B cell (primary cell): ENCODE measurements at regions not wholly inside any gene's neighbourhood (a gene's known extent, or its start where the extent isn't known, plus 50 kb on each side); places are given as distances from the start of the nearest gene placed in this dataset.

Experiments used
- ATAC-seq: fragments of 200-7000 bp; cut with Tn5 transposase; one replicate; pipeline ENCODE4 v1.10.0; 2021; ENCODE audit warnings: low read depth, mild to moderate bottlenecking, moderate number of reproducible peaks, moderate library complexity
- CTCF ChIA-PET: fragments of 350-600 bp; sonication (Branson Sonifier 250); formaldehyde crosslinking; loops from one replicate; lab custom pipeline; 2021; ENCODE audit warnings: antibody characterized with exemption, inconsistent platforms; lab: Charles Lee
- POLR2A ChIA-PET: fragments of 350-600 bp; sonication (Branson Sonifier 250); formaldehyde crosslinking; loops from one replicate; lab custom pipeline; 2021; ENCODE audit warnings: antibody characterized with exemption; lab: Charles Lee
- DNase-seq: peaks from one replicate; pipeline ENCODE4 v3.0.0; 2013
- H2AFZ ChIP-seq: 2 replicates; pipeline ENCODE4 v1.6.1; 2012; ENCODE audit warnings: mild to moderate bottlenecking, low read depth, low read length; ENCODE audit not compliant: insufficient read depth, poor library complexity, severe bottlenecking
- H3K27ac ChIP-seq, 2 donors: 1 replicate in 1 of 2; 2 replicates in 1 of 2; pipeline ENCODE4 v1.5.1; 2012 to 2013; ENCODE audit warnings: low read length in 2 of 2, mild to moderate bottlenecking in 2 of 2, moderate library complexity in 1 of 2
- H3K27me3 ChIP-seq, 4 experiments: fragments of 200-600 bp in 1 of 4; sonication (generic) in 1 of 4; replicated peaks in 1 of 4; 1 replicate in 2 of 4; 2 replicates in 2 of 4; pipeline versions ENCODE4 v1.6.1 to v1.7.0; 2013 to 2016; ENCODE audit warnings: low read length in 3 of 4, mild to moderate bottlenecking in 2 of 4, mixed read lengths in 1 of 4, moderate library complexity in 1 of 4; ENCODE audit not compliant: insufficient read depth in 4 of 4, control insufficient read depth in 3 of 4; ENCODE audit errors: control extremely low read depth in 1 of 4
- H3K36me3 ChIP-seq, 2 experiments: replicated peaks in 1 of 2; 1 replicate in 1 of 2; 2 replicates in 1 of 2; pipeline versions ENCODE4 v1.6.1 to v1.7.1; 2013; ENCODE audit warnings: low read length in 1 of 2; ENCODE audit not compliant: insufficient read depth in 2 of 2, control insufficient read depth in 1 of 2; ENCODE audit errors: control extremely low read depth in 1 of 2, extremely low read depth in 1 of 2
- H3K4me1 ChIP-seq, 2 donors: fragments of 200-600 bp in 1 of 2; sonication (generic) in 1 of 2; 1 replicate in 1 of 2; 2 replicates in 1 of 2; pipeline versions ENCODE4 v1.5.1 to v1.6.1; 2013 to 2017; ENCODE audit warnings: low read length in 2 of 2; ENCODE audit not compliant: control insufficient read depth in 2 of 2, insufficient read depth in 2 of 2
- H3K4me2 ChIP-seq: replicated peaks from 2 replicates; pipeline ENCODE3; 2012; ENCODE audit warnings: mild to moderate bottlenecking, low read depth, low read length; ENCODE audit not compliant: poor library complexity, severe bottlenecking
- H3K4me3 ChIP-seq, 5 experiments: fragments of 200-600 bp in 1 of 5; sonication (generic) in 1 of 5; 1 replicate in 3 of 5; 2 replicates in 2 of 5; pipeline versions ENCODE4 v1.5.1 to v1.7.0; 2011 to 2016; ENCODE audit warnings: low read length in 4 of 5, mild to moderate bottlenecking in 4 of 5, low read depth in 2 of 5, control low read depth in 1 of 5, moderate library complexity in 1 of 5; ENCODE audit not compliant: insufficient read depth in 1 of 5; ENCODE audit errors: control extremely low read depth in 1 of 5, extremely low read depth in 1 of 5
- H3K79me2 ChIP-seq: fragments of 200-600 bp; sonication (generic); one replicate; pipeline ENCODE4 v1.6.0; 2016; ENCODE audit warnings: low read length; ENCODE audit not compliant: control insufficient read depth, insufficient read depth
- H3K9ac ChIP-seq: fragments of 200-600 bp; sonication (generic); 2 replicates; pipeline ENCODE4 v1.6.1; 2017; ENCODE audit warnings: mild to moderate bottlenecking, low read length, moderate library complexity
- H3K9me3 ChIP-seq, 3 donors: one replicate each; pipeline versions ENCODE4 v1.6.1 to v1.7.1; 2013; ENCODE audit warnings: low read length in 2 of 3; ENCODE audit not compliant: control insufficient read depth in 2 of 3, insufficient read depth in 1 of 3; ENCODE audit errors: control extremely low read depth in 1 of 3
- H4K20me1 ChIP-seq: 2 replicates; pipeline ENCODE4 v1.6.0; 2012; ENCODE audit warnings: mild to moderate bottlenecking, low read length; ENCODE audit not compliant: insufficient read depth, control insufficient read depth, poor library complexity, severe bottlenecking
- H3K27ac Mint-ChIP-seq: one replicate; pipeline ENCODE4 v1.8.0; 2021; ENCODE audit warnings: mixed read lengths
- H3K27me3 Mint-ChIP-seq: one replicate; pipeline ENCODE4 v1.8.0; 2021; ENCODE audit warnings: mixed read lengths
- H3K4me1 Mint-ChIP-seq: one replicate; pipeline ENCODE4 v1.8.0; 2021; ENCODE audit warnings: mixed read lengths
- H3K4me3 Mint-ChIP-seq: one replicate; pipeline ENCODE4 v1.8.0; 2021; ENCODE audit warnings: mixed read lengths
- H3K9me3 Mint-ChIP-seq: one replicate; pipeline ENCODE4 v1.8.0; 2022; ENCODE audit warnings: mixed read lengths; ENCODE audit not compliant: insufficient read depth
- EZH2 ChIP-seq: IDR thresholded peaks from 2 replicates; pipeline ENCODE4 v1.6.1; 2012; ENCODE audit warnings: borderline replicate concordance, low read depth, mild to moderate bottlenecking, moderate library complexity, low read length; ENCODE audit not compliant: insufficient read depth, poor library complexity, severe bottlenecking
- WGBS: methylation state at CpG from one replicate; pipeline ENCODE4 v1.1.5; 2013; ENCODE audit warnings: missing lambda C conversion rate; ENCODE audit not compliant: insufficient coverage; 5-methylcytosine and 5-hydroxymethylcytosine counted together
- intact Hi-C: fragments of 100-400 bp; cut with micrococcal nuclease; formaldehyde crosslinking; loops from one replicate; pipeline ENCODE4 v1.10.0; 2022
- TF ChIP-seq, protein P1 (sequence below): fragments of 200-600 bp; IDR thresholded peaks from one replicate; pipeline ENCODE4 v1.8.0; 2022; ENCODE audit warnings: antibody characterized with exemption, mild to moderate bottlenecking

- intact Hi-C loops: no loop called here
- no peak for ATAC-seq
- no peaks in the 10 kb centered on the region for H3K79me2 ChIP-seq
- no peaks in the 10 kb centered on the region for H3K9me3 ChIP-seq
- CTCF ChIA-PET: no interaction called here
- H3K9ac ChIP-seq: no peak overlapping the region
- Mint-ChIP-seq H3K4me3 (no peak overlapping the region), H3K27ac (no peak overlapping the region), H3K27me3 (no peaks in the 10 kb centered on the region), H3K4me1 (no peaks in the 10 kb centered on the region), H3K9me3 (no peaks in the 10 kb centered on the region)
- no peaks in the 10 kb centered on the region for H3K4me1 ChIP-seq
- WGBS: 54% methylated on average over 2 of the region's 3 CpGs
- H3K4me2 ChIP-seq: no peak overlapping the region
- H3K27me3 ChIP-seq: no peaks in the 10 kb centered on the region
- TF ChIP-seq, protein P1, sequence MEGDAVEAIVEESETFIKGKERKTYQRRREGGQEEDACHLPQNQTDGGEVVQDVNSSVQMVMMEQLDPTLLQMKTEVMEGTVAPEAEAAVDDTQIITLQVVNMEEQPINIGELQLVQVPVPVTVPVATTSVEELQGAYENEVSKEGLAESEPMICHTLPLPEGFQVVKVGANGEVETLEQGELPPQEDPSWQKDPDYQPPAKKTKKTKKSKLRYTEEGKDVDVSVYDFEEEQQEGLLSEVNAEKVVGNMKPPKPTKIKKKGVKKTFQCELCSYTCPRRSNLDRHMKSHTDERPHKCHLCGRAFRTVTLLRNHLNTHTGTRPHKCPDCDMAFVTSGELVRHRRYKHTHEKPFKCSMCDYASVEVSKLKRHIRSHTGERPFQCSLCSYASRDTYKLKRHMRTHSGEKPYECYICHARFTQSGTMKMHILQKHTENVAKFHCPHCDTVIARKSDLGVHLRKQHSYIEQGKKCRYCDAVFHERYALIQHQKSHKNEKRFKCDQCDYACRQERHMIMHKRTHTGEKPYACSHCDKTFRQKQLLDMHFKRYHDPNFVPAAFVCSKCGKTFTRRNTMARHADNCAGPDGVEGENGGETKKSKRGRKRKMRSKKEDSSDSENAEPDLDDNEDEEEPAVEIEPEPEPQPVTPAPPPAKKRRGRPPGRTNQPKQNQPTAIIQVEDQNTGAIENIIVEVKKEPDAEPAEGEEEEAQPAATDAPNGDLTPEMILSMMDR: no peak
- TF ChIP-seq EZH2: no peak
- H3K36me3 ChIP-seq: no peaks in the 10 kb centered on the region
- H3K27ac ChIP-seq: no peak overlapping the region
- POLR2A ChIA-PET: no interaction called here
- DNase-seq: no peak
- no peak overlapping the region for H3K4me3 ChIP-seq
- no peaks in the 10 kb centered on the region for H4K20me1 ChIP-seq
- no peak overlapping the region for H2AFZ ChIP-seq
Observed at GRCh38 chr9:27880156-27880555, 306.9 kb upstream of the C9orf72 start.

GRCh38 chr9:27880635-27881034 is 307.4 kb upstream of the C9orf72 start:
- WGBS: 91% methylated on average over 3 of the region's 3 CpGs
- Histone ChIP-seq H4K20me1 (no peaks in the 10 kb centered on the region), H3K4me2 (no peak overlapping the region), H2AFZ (no peak overlapping the region), H3K79me2 (no peaks in the 10 kb centered on the region), H3K27me3 (no peaks in the 10 kb centered on the region), H3K4me3 (no peak overlapping the region), H3K27ac (no peak overlapping the region), H3K4me1 (no peaks in the 10 kb centered on the region), H3K9ac (no peak overlapping the region), H3K9me3 (no peaks in the 10 kb centered on the region), H3K36me3 (no peaks in the 10 kb centered on the region)
- CTCF ChIA-PET: no interaction called here
- Mint-ChIP-seq H3K4me3 (no peak overlapping the region), H3K27ac (no peak overlapping the region), H3K27me3 (no peaks in the 10 kb centered on the region), H3K9me3 (no peaks in the 10 kb centered on the region), H3K4me1 (no peaks in the 10 kb centered on the region)
- DNase-seq (no peak), ATAC-seq (no peak)
- POLR2A ChIA-PET: no interaction called here
- no peak for TF ChIP-seq EZH2
- TF ChIP-seq, protein P1: no peak
- intact Hi-C loops: no loop called here
